GM12878 (cell line): ENCODE measurements at regions not wholly inside any gene's neighbourhood (a gene's known extent, or its start where the extent isn't known, plus 50 kb on each side); places are given as distances from the start of the nearest gene placed in this dataset.

Source experiments
- EGR1 ChIP-seq, 2 experiments: IDR thresholded peaks; 1 replicate in 1 of 2; 2 replicates in 1 of 2; pipeline ENCODE4 v1.6.1; 2011 to 2012; ENCODE audit warnings: low read depth in 2 of 2, low read length in 2 of 2, borderline replicate concordance in 1 of 2, mild to moderate bottlenecking in 1 of 2, moderate library complexity in 1 of 2
- FOXM1 ChIP-seq: IDR thresholded peaks from 2 replicates; pipeline ENCODE4 v1.6.1; 2012; ENCODE audit warnings: low read depth, mild to moderate bottlenecking, inconsistent platforms, low read length, moderate library complexity
- POLR2AphosphoS5 ChIP-seq: IDR thresholded peaks from 2 replicates; pipeline ENCODE4 v1.6.1; 2011; ENCODE audit warnings: mild to moderate bottlenecking, low read length, inconsistent platforms
- RCOR1 ChIP-seq: conservative IDR thresholded peaks from 2 replicates; pipeline ENCODE4 v1.6.1; 2012; ENCODE audit warnings: low read depth, low read length, improper control_type of control experiment
- RELA ChIP-seq: fragments of 450-650 bp; IDR thresholded peaks from 2 replicates; pipeline ENCODE4 v1.8.0; 2014; ENCODE audit warnings: borderline replicate concordance; ENCODE audit not compliant: partially characterized antibody
- SMAD1 ChIP-seq: fragments of 450-650 bp; IDR thresholded peaks from 2 replicates; pipeline ENCODE4 v1.6.1; 2018; ENCODE audit warnings: mild to moderate bottlenecking, low read depth; ENCODE audit not compliant: partially characterized antibody
- SREBF1 ChIP-seq: IDR thresholded peaks from 2 replicates; pipeline ENCODE4 v1.6.1; 2012; ENCODE audit warnings: mild to moderate bottlenecking, low read length
- SUZ12 ChIP-seq: fragments of 200-600 bp; sonication (generic); IDR thresholded peaks from one replicate; pipeline ENCODE4 v1.6.1; 2018; ENCODE audit warnings: antibody characterized with exemption, mild to moderate bottlenecking; ENCODE audit not compliant: unreplicated experiment
- ZNF384 ChIP-seq: IDR thresholded peaks from 2 replicates; pipeline ENCODE4 v1.6.1; 2012; ENCODE audit warnings: low read depth, mild to moderate bottlenecking, low read length, improper control_type of control experiment, borderline replicate concordance
- TF ChIP-seq, protein P1 (sequence below), 3 experiments: IDR thresholded peaks in 2 of 3; conservative IDR thresholded peaks in 1 of 3; 2 replicates each; pipeline ENCODE4 v1.5.1; 2011; ENCODE audit warnings: low read depth in 3 of 3, low read length in 3 of 3, mild to moderate bottlenecking in 3 of 3, control low read depth in 2 of 3, moderate library complexity in 2 of 3, inconsistent platforms in 1 of 3, mixed read lengths in 1 of 3; ENCODE audit not compliant: control insufficient read depth in 2 of 3, insufficient read depth in 1 of 3; ENCODE audit errors: extremely low read depth in 1 of 3
- TF ChIP-seq, protein P2 (sequence below): IDR thresholded peaks from 2 replicates; pipeline ENCODE4 v1.6.1; 2011; ENCODE audit warnings: low read depth, mild to moderate bottlenecking, low read length, moderate library complexity, borderline replicate concordance; ENCODE audit errors: extremely low read depth
- TF ChIP-seq, protein P3 (sequence below): fragments of 450-650 bp; IDR thresholded peaks from 2 replicates; pipeline ENCODE4 v1.6.1; 2016; ENCODE audit warnings: mild to moderate bottlenecking
- TF ChIP-seq, protein P4 (sequence below): fragments of 450-650 bp; IDR thresholded peaks from 2 replicates; pipeline ENCODE4 v1.6.1; 2017; ENCODE audit warnings: borderline replicate concordance

DNA sequence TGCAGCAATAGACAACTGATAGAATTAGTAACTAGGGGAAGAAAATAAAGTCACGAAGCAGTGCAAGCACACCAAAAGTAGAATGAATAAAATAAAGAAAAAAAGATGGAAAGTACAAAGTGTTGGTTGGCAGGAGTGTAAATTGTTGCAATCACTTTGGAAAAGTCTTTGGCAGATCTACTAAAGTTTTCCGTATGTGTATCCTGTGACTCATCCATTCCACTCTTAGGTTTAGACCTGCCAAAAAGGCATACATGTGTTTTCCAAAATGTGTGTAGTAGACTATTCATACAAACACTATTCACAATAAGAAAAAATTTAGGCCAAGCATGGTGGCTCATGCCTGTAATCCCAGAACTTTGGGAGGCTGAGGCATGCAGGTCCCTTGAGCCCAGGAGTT lies 282.1 kb upstream of the FSIP2 start:
- no peak for TF ChIP-seq SUZ12
- TF ChIP-seq EGR1 (IDR thresholded peaks at IDR 0.05; ENCODE audit: borderline replicate concordance in 1 of 2, low read depth in 2 of 2, low read length in 2 of 2) = no peak
- no peak for TF ChIP-seq SMAD1
- TF ChIP-seq, protein P1, sequence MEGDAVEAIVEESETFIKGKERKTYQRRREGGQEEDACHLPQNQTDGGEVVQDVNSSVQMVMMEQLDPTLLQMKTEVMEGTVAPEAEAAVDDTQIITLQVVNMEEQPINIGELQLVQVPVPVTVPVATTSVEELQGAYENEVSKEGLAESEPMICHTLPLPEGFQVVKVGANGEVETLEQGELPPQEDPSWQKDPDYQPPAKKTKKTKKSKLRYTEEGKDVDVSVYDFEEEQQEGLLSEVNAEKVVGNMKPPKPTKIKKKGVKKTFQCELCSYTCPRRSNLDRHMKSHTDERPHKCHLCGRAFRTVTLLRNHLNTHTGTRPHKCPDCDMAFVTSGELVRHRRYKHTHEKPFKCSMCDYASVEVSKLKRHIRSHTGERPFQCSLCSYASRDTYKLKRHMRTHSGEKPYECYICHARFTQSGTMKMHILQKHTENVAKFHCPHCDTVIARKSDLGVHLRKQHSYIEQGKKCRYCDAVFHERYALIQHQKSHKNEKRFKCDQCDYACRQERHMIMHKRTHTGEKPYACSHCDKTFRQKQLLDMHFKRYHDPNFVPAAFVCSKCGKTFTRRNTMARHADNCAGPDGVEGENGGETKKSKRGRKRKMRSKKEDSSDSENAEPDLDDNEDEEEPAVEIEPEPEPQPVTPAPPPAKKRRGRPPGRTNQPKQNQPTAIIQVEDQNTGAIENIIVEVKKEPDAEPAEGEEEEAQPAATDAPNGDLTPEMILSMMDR (IDR thresholded peaks at IDR 0.05 in 2 of 3, conservative IDR thresholded peaks at IDR 0.05 in 1 of 3; ENCODE audit: control insufficient read depth in 2 of 3, extremely low read depth in 1 of 3, insufficient read depth in 1 of 3, low read depth in 3 of 3, low read length in 3 of 3) = no peak
- no peak for TF ChIP-seq FOXM1
- no peak for TF ChIP-seq POLR2AphosphoS5
- no peak for TF ChIP-seq SREBF1
- no peak for TF ChIP-seq RCOR1
- TF ChIP-seq ZNF384 = no peak
- TF ChIP-seq, protein P2, sequence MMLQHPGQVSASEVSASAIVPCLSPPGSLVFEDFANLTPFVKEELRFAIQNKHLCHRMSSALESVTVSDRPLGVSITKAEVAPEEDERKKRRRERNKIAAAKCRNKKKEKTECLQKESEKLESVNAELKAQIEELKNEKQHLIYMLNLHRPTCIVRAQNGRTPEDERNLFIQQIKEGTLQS = no peak
- TF ChIP-seq, protein P3, sequence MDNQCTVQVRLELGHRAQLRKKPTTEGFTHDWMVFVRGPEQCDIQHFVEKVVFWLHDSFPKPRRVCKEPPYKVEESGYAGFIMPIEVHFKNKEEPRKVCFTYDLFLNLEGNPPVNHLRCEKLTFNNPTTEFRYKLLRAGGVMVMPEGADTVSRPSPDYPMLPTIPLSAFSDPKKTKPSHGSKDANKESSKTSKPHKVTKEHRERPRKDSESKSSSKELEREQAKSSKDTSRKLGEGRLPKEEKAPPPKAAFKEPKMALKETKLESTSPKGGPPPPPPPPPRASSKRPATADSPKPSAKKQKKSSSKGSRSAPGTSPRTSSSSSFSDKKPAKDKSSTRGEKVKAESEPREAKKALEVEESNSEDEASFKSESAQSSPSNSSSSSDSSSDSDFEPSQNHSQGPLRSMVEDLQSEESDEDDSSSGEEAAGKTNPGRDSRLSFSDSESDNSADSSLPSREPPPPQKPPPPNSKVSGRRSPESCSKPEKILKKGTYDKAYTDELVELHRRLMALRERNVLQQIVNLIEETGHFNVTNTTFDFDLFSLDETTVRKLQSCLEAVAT = no peak
- no peak for TF ChIP-seq RELA
- TF ChIP-seq, protein P4, sequence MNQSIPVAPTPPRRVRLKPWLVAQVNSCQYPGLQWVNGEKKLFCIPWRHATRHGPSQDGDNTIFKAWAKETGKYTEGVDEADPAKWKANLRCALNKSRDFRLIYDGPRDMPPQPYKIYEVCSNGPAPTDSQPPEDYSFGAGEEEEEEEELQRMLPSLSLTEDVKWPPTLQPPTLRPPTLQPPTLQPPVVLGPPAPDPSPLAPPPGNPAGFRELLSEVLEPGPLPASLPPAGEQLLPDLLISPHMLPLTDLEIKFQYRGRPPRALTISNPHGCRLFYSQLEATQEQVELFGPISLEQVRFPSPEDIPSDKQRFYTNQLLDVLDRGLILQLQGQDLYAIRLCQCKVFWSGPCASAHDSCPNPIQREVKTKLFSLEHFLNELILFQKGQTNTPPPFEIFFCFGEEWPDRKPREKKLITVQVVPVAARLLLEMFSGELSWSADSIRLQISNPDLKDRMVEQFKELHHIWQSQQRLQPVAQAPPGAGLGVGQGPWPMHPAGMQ = no peak
